SK-N-SH treated with all-trans-retinoic acid at 6 μM for 48 hours (cell line): ENCODE measurements at regions not wholly inside any gene's neighbourhood (a gene's known extent, or its start where the extent isn't known, plus 50 kb on each side); places are given as distances from the start of the nearest gene placed in this dataset.

ENCODE experiments used
- ATAC-seq: fragments of 200-7000 bp; cut with Tn5 transposase; 3 replicates; pipeline ENCODE4 v1.9.1; 2020; ENCODE audit warnings: mild to moderate bottlenecking, moderate library complexity
- ARNTL ChIP-seq: fragments of 450-650 bp; formaldehyde crosslinking; IDR thresholded peaks from 2 replicates; pipeline ENCODE4 v1.5.0; 2020; ENCODE audit warnings: low read depth, mild to moderate bottlenecking, moderate library complexity, borderline replicate concordance
- BACH2 ChIP-seq: fragments of 250-450 bp; sonication (Bioruptor Pico); IDR thresholded peaks from 2 replicates; pipeline ENCODE4 v1.9.0; 2021; ENCODE audit warnings: mild to moderate bottlenecking, borderline replicate concordance
- CREB5 ChIP-seq: fragments of 250-450 bp; sonication (Bioruptor Pico); IDR thresholded peaks from 2 replicates; pipeline ENCODE4 v1.5.1; 2020; ENCODE audit warnings: low read depth, mild to moderate bottlenecking, moderate library complexity
- CSDC2 ChIP-seq: fragments of 250-450 bp; sonication (Bioruptor Pico); IDR thresholded peaks from 2 replicates; pipeline ENCODE4 v1.5.0; 2020; ENCODE audit warnings: mild to moderate bottlenecking, moderate library complexity
- CSRNP3 ChIP-seq: fragments of 250-450 bp; sonication (Bioruptor Pico); IDR thresholded peaks from 2 replicates; pipeline ENCODE4 v1.5.1; 2021; ENCODE audit warnings: mild to moderate bottlenecking, moderate library complexity
- ESRRG ChIP-seq: fragments of 250-450 bp; sonication (Bioruptor Pico); IDR thresholded peaks from 2 replicates; pipeline ENCODE4 v1.6.1; 2021; ENCODE audit warnings: mild to moderate bottlenecking
- GLIS3 ChIP-seq: fragments of 250-450 bp; sonication (Bioruptor Pico); IDR thresholded peaks from 2 replicates; pipeline ENCODE4 v1.5.0; 2020; ENCODE audit warnings: mild to moderate bottlenecking, moderate library complexity
- ISL1 ChIP-seq: fragments of 250-450 bp; sonication (Bioruptor Pico); IDR thresholded peaks from 2 replicates; pipeline ENCODE4 v2.1.2; 2022; ENCODE audit warnings: mild to moderate bottlenecking, moderate library complexity
- PATZ1 ChIP-seq: fragments of 250-450 bp; sonication (Bioruptor Pico); IDR thresholded peaks from 2 replicates; pipeline ENCODE4 v1.8.0; 2020; ENCODE audit warnings: mild to moderate bottlenecking, moderate library complexity, borderline replicate concordance
- POU6F1 ChIP-seq: fragments of 250-450 bp; sonication (Bioruptor Pico); IDR thresholded peaks from 2 replicates; pipeline ENCODE4 v1.8.0; 2021; ENCODE audit warnings: low read depth, mild to moderate bottlenecking, moderate library complexity, borderline replicate concordance
- RARB ChIP-seq: fragments of 250-450 bp; sonication (Bioruptor Pico); IDR thresholded peaks from 2 replicates; pipeline ENCODE4 v1.8.0; 2021; ENCODE audit warnings: mild to moderate bottlenecking, moderate library complexity
- SNAI2 ChIP-seq: fragments of 250-450 bp; sonication (Bioruptor Pico); IDR thresholded peaks from 2 replicates; pipeline ENCODE4 v1.5.0; 2020; ENCODE audit warnings: mild to moderate bottlenecking, moderate library complexity
- TOX ChIP-seq: fragments of 250-450 bp; sonication (Bioruptor Pico); IDR thresholded peaks from 2 replicates; pipeline ENCODE4 v1.8.0; 2021; ENCODE audit warnings: mild to moderate bottlenecking, moderate library complexity, borderline replicate concordance
- TSHZ2 ChIP-seq: fragments of 250-450 bp; sonication (Bioruptor Pico); IDR thresholded peaks from 2 replicates; pipeline ENCODE4 v1.5.0; 2020; ENCODE audit warnings: mild to moderate bottlenecking, moderate library complexity
- ZC3H10 ChIP-seq: fragments of 250-450 bp; sonication (Bioruptor Pico); IDR thresholded peaks from 2 replicates; pipeline ENCODE4 v1.5.1; 2021; ENCODE audit warnings: mild to moderate bottlenecking, moderate library complexity
- ZFP3 ChIP-seq: fragments of 250-450 bp; sonication (Bioruptor Pico); IDR thresholded peaks from 2 replicates; pipeline ENCODE4 v1.5.0; 2020; ENCODE audit warnings: mild to moderate bottlenecking, moderate library complexity
- ZFP30 ChIP-seq: fragments of 450-650 bp; formaldehyde crosslinking; IDR thresholded peaks from 2 replicates; pipeline ENCODE4 v1.5.0; 2022; ENCODE audit warnings: mild to moderate bottlenecking, moderate library complexity
- ZNF565 ChIP-seq: fragments of 450-650 bp; formaldehyde crosslinking; conservative IDR thresholded peaks from 2 replicates; pipeline ENCODE4 v1.5.0; 2020; ENCODE audit warnings: low read depth, mild to moderate bottlenecking, moderate library complexity
- ZNF70 ChIP-seq: fragments of 450-650 bp; formaldehyde crosslinking; IDR thresholded peaks from 2 replicates; pipeline ENCODE4 v1.5.0; 2020; ENCODE audit warnings: mild to moderate bottlenecking, moderate library complexity
- ZNF8 ChIP-seq: fragments of 450-650 bp; formaldehyde crosslinking; IDR thresholded peaks from 2 replicates; pipeline ENCODE4 v1.5.0; 2020; ENCODE audit warnings: mild to moderate bottlenecking, moderate library complexity

GRCh38 chr4:123984886-123985285, 588.3 kb downstream of the SPRY1 start:
- ATAC-seq: no peak
- TF ChIP-seq ISL1 (CRISPR knock-in tag): no peak
- TF ChIP-seq TSHZ2 (CRISPR knock-in tag): no peak
- TF ChIP-seq POU6F1: no peak
- TF ChIP-seq ARNTL: no peak
- no peak for TF ChIP-seq ESRRG (CRISPR knock-in tag)
- no peak for TF ChIP-seq SNAI2 (CRISPR knock-in tag)
- TF ChIP-seq GLIS3 (CRISPR knock-in tag): no peak
- TF ChIP-seq ZNF8 (CRISPR knock-in tag): no peak
- no peak for TF ChIP-seq ZFP30 (CRISPR knock-in tag)
- TF ChIP-seq ZNF565: no peak
- no peak for TF ChIP-seq CSRNP3 (CRISPR knock-in tag)
- no peak for TF ChIP-seq CREB5 (CRISPR knock-in tag)
- no peak for TF ChIP-seq ZC3H10 (CRISPR knock-in tag)
- no peak for TF ChIP-seq CSDC2
- TF ChIP-seq PATZ1: no peak
- no peak for TF ChIP-seq RARB (CRISPR knock-in tag)
- no peak for TF ChIP-seq TOX (CRISPR knock-in tag)
- TF ChIP-seq BACH2 (CRISPR knock-in tag): no peak
- no peak for TF ChIP-seq ZFP3 (CRISPR knock-in tag)

GRCh38 chr4:123986268-123986798, 589.7 kb downstream of the SPRY1 start:
- peak; percentile 92 for ATAC-seq
- TF ChIP-seq ISL1 (CRISPR knock-in tag): peak; percentile 80
- no peak for TF ChIP-seq ZNF565
- TF ChIP-seq CREB5 (CRISPR knock-in tag): peak; percentile 17; the same call in 1 of the 2 replicates
- no peak for TF ChIP-seq ESRRG (CRISPR knock-in tag)
- TF ChIP-seq BACH2 (CRISPR knock-in tag): no peak

GRCh38 chr4:123987408-123987807, 590.8 kb downstream of the SPRY1 start:
- TF ChIP-seq BACH2 (CRISPR knock-in tag): no peak
- TF ChIP-seq PATZ1: no peak
- TF ChIP-seq CREB5 (CRISPR knock-in tag): no peak
- no peak for TF ChIP-seq ZNF70
- no peak for TF ChIP-seq ARNTL
- ATAC-seq: no peak
